HepG2 (cell line): ENCODE measurements at regions not wholly inside any gene's neighbourhood (a gene's known extent, or its start where the extent isn't known, plus 50 kb on each side); places are given as distances from the start of the nearest gene placed in this dataset.

ENCODE experiments used
- ATAC-seq: fragments of 200-7000 bp; cut with Tn5 transposase; 3 replicates; pipeline ENCODE4 v1.9.1; 2020; ENCODE audit warnings: mild to moderate bottlenecking, moderate library complexity
- BruUV-seq: library from RNA; stranded (reverse); fragments of 400-500 nt; replicated peaks from 2 replicates; lab custom pipeline; 2021; lab: Mats Ljungman, UMichigan
- CTCF ChIA-PET: fragments of 300-600 bp; formaldehyde crosslinking; extraction: SDS; loops from one replicate; lab custom pipeline; 2021; ENCODE audit warnings: low total read pairs, inconsistent platforms, low intra/inter-chr PET ratio; lab: Yijun Ruan, JAX
- POLR2A ChIA-PET: fragments of 350-600 bp; sonication (Branson Sonifier 250); formaldehyde crosslinking; loops from one replicate; lab custom pipeline; 2020; ENCODE audit warnings: antibody characterized with exemption, inconsistent platforms; lab: Yijun Ruan, JAX
- DNase-seq: peaks from one replicate; pipeline ENCODE4 v3.0.0-alpha.2; 2015; ENCODE audit warnings: low spot score
- FAIRE-seq: peaks from 3 replicates; lab custom pipeline; 2011; peaks lifted over from hg19 to GRCh38; lab: Jason Lieb, UNC
- H2AFZ ChIP-seq: one replicate; pipeline ENCODE4 v1.6.1; 2011; ENCODE audit warnings: low read length, inconsistent platforms
- H3K27ac ChIP-seq: fragments of 300-600 bp; 3 replicates; pipeline ENCODE4 v1.8.0; 2011; ENCODE audit warnings: mixed run types, mild to moderate bottlenecking, mixed read lengths, low read length, inconsistent platforms; ENCODE audit not compliant: insufficient read depth; ENCODE audit errors: extremely low read length
- H3K27me3 ChIP-seq, 2 experiments: fragments of 200-600 bp in 1 of 2; 2 replicates in 1 of 2; 3 replicates in 1 of 2; pipeline versions ENCODE4 v1.6.0 to v1.8.0; 2011; ENCODE audit warnings: low read length in 2 of 2, mild to moderate bottlenecking in 2 of 2, moderate library complexity in 2 of 2, inconsistent platforms in 1 of 2; ENCODE audit not compliant: insufficient read depth in 2 of 2, control insufficient read depth in 1 of 2
- H3K36me3 ChIP-seq, 2 experiments: fragments of 200-600 bp in 1 of 2; replicated peaks in 1 of 2; 2 replicates in 1 of 2; 3 replicates in 1 of 2; pipeline versions ENCODE4 v1.5.1 to v1.8.0; 2011; ENCODE audit warnings: low read length in 2 of 2, inconsistent platforms in 1 of 2; ENCODE audit not compliant: insufficient read depth in 2 of 2, control insufficient read depth in 1 of 2
- H3K4me1 ChIP-seq: 2 replicates; pipeline ENCODE4 v1.5.1; 2012; ENCODE audit warnings: low read length, inconsistent platforms; ENCODE audit not compliant: insufficient read depth
- H3K4me2 ChIP-seq: 2 replicates; pipeline ENCODE4 v1.6.0; 2011; ENCODE audit warnings: low read depth, low read length, inconsistent platforms
- H3K4me3 ChIP-seq, 3 experiments: fragments of 200-600 bp in 1 of 3; sonication (generic), shearing (Covaris generic) in 1 of 3; replicated peaks in 1 of 3; 2 replicates each; pipeline ENCODE4 v1.5.1; 2011 to 2016; ENCODE audit warnings: low read length in 3 of 3, inconsistent platforms in 2 of 3, low read depth in 2 of 3, mild to moderate bottlenecking in 2 of 3, control low read depth in 1 of 3, mixed read lengths in 1 of 3; ENCODE audit not compliant: insufficient read depth in 1 of 3
- H3K79me2 ChIP-seq: one replicate; pipeline ENCODE4 v1.6.1; 2011; ENCODE audit warnings: low read length, inconsistent platforms; ENCODE audit not compliant: insufficient read depth
- H3K9ac ChIP-seq: 2 replicates; pipeline ENCODE4 v1.6.0; 2011; ENCODE audit warnings: mild to moderate bottlenecking, low read depth, low read length, inconsistent platforms; ENCODE audit not compliant: insufficient read depth
- H3K9me3 ChIP-seq: 2 replicates; pipeline ENCODE4 v1.5.1; 2012; ENCODE audit warnings: mild to moderate bottlenecking, low read length
- H4K20me1 ChIP-seq: 2 replicates; pipeline ENCODE4 v1.6.0; 2011; ENCODE audit warnings: inconsistent platforms, mild to moderate bottlenecking, low read length, moderate library complexity; ENCODE audit not compliant: insufficient read depth
- ARID2 ChIP-seq: sonication (generic); formaldehyde crosslinking; IDR thresholded peaks from 2 replicates; pipeline ENCODE4 v1.8.1; 2022; ENCODE audit warnings: mild to moderate bottlenecking, missing genetic modification reagents, borderline replicate concordance
- EP300 ChIP-seq, 3 experiments: sonication (generic) in 1 of 3; formaldehyde crosslinking in 1 of 3; IDR thresholded peaks; 2 replicates each; pipeline versions ENCODE4 v1.5.1 to v1.6.1; 2011 to 2020; ENCODE audit warnings: low read depth in 2 of 3, low read length in 2 of 3, borderline replicate concordance in 1 of 3, improper control_type of control experiment in 1 of 3, mild to moderate bottlenecking in 1 of 3, missing genetic modification reagents in 1 of 3, moderate library complexity in 1 of 3
- PAF1 ChIP-seq: IDR thresholded peaks from 2 replicates; pipeline ENCODE4 v1.6.1; 2016; ENCODE audit warnings: missing genetic modification reagents, missing compliant biosample characterization
- PHF5A ChIP-seq: IDR thresholded peaks from one replicate; pipeline ENCODE4 v1.6.1; 2018; ENCODE audit warnings: low read depth, missing genetic modification reagents; ENCODE audit not compliant: unreplicated experiment
- PTBP1 ChIP-seq: fragments of 200-400 bp; formaldehyde crosslinking; IDR thresholded peaks from 2 replicates; pipeline ENCODE4 v1.6.1; 2018; ENCODE audit warnings: low read length, low read depth; ENCODE audit not compliant: poor library complexity, severe bottlenecking
- ZNF333 ChIP-seq: sonication (generic); formaldehyde crosslinking; IDR thresholded peaks from 2 replicates; pipeline ENCODE4 v1.4.0; 2020; ENCODE audit warnings: mild to moderate bottlenecking, missing genetic modification reagents, borderline replicate concordance
- ZNF33B ChIP-seq: sonication (generic); formaldehyde crosslinking; IDR thresholded peaks from 2 replicates; pipeline ENCODE4 v1.5.1; 2020; ENCODE audit warnings: mild to moderate bottlenecking, missing genetic modification reagents
- ZNF576 ChIP-seq: sonication (generic); formaldehyde crosslinking; IDR thresholded peaks from 2 replicates; pipeline ENCODE4 v1.4.0; 2020; ENCODE audit warnings: mild to moderate bottlenecking, missing genetic modification reagents
- ZNF660 ChIP-seq: sonication (generic); formaldehyde crosslinking; IDR thresholded peaks from 2 replicates; pipeline ENCODE4 v1.5.1; 2020; ENCODE audit warnings: mild to moderate bottlenecking, low read depth, missing genetic modification reagents, borderline replicate concordance
- ZNF687 ChIP-seq: sonication (generic); formaldehyde crosslinking; IDR thresholded peaks from 2 replicates; pipeline ENCODE4 v1.5.1; 2020; ENCODE audit warnings: mild to moderate bottlenecking, missing genetic modification reagents, moderate library complexity
- ZNF720 ChIP-seq: sonication (generic); formaldehyde crosslinking; IDR thresholded peaks from 2 replicates; pipeline ENCODE4 v1.4.0; 2020; ENCODE audit warnings: missing genetic modification reagents
- WGBS: methylation state at CpG from one replicate; pipeline ENCODE4 v1.1.6; 2017; ENCODE audit warnings: low lambda C conversion rate; 5-methylcytosine and 5-hydroxymethylcytosine counted together
- in situ Hi-C: cut with HindIII; loops from 2 replicates; pipeline ENCODE4 v1.10.0; 2017; ENCODE audit warnings: low pct_unique_long_range_greater_than_20kb; ENCODE audit not compliant: extremely low pct_ligation_motif_present
- intact Hi-C: fragments of 100-400 bp; cut with micrococcal nuclease; formaldehyde crosslinking; loops from one replicate; pipeline ENCODE4 v1.10.0; 2022; ENCODE audit not compliant: unreplicated experiment
- TF ChIP-seq, protein P1 (sequence below): sonication (generic); formaldehyde crosslinking; IDR thresholded peaks from 2 replicates; pipeline ENCODE4; 2020; ENCODE audit warnings: missing genetic modification reagents, mild to moderate bottlenecking, borderline replicate concordance
- TF ChIP-seq, protein P2 (sequence below): IDR thresholded peaks from 2 replicates; pipeline ENCODE4 v1.6.1; 2016

DNA sequence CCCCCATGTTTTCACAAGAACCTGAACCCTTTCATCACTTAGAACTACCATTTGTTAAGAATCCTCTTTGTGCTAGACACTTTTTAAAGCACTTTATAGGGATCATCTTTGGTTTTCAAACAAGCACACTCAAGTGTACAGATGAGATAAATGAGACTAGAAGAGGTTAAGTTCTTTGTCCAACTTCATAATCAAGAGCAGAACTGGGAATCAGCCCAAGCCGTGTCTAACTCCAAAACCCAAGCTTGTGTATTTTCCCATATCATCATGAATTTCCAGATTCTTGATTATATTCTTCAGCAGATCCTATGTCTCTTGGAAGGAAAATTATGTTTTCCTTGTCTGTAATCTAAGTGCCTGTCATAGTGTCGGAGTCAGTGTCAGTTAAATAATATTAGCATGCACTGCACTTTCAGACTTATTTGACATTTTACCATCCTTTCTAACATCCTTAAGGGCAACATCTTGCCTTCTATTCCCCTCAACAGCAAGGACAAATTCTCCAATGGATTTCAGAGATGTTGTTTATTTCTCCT, 123.0 kb upstream of the SETBP1 start (continued):
- no peak for TF ChIP-seq ZNF687 (CRISPR knock-in tag)
- no peak for TF ChIP-seq ZNF720

GRCh38 chr18:44558767-44559166, 121.9 kb upstream of the SETBP1 start:
- Histone ChIP-seq H3K36me3 (no peaks in the 10 kb centered on the region), H3K27me3 (no peaks in the 10 kb centered on the region), H3K9me3 (no peaks in the 10 kb centered on the region), H4K20me1 (no peaks in the 10 kb centered on the region), H3K79me2 (no peaks in the 10 kb centered on the region), H3K27ac (no peak overlapping the region), H3K4me1 (no peaks in the 10 kb centered on the region), H2AFZ (no peak overlapping the region), H3K4me3 (no peak overlapping the region), H3K4me2 (no peak overlapping the region)
- 0% methylated on average over 1 of the region's 1 CpG for WGBS
- no TSS peak for BruUV-seq
- no peak for ATAC-seq
- ChIA-PET POLR2A (no interaction called here), CTCF (no interaction called here)
- intact Hi-C loops = no loop called here
- in situ Hi-C loops = no loop called here
- DNase-seq = no peak
- no peak for FAIRE-seq
- TF ChIP-seq ZNF576 (CRISPR knock-in tag) (no peak), PTBP1 (no peak), ARID2 (CRISPR knock-in tag) (no peak), PAF1 (CRISPR knock-in tag) (no peak), ZNF333 (no peak), ZNF660 (no peak), EP300 (IDR thresholded peaks at IDR 0.05; ENCODE audit: low read depth in 2 of 2, low read length in 2 of 2) (no peak), EP300 (CRISPR knock-in tag; IDR thresholded peaks at IDR 0.05; ENCODE audit: borderline replicate concordance) (no peak), ZNF33B (no peak), PHF5A (CRISPR knock-in tag) (no peak)
- TF ChIP-seq, protein P1, sequence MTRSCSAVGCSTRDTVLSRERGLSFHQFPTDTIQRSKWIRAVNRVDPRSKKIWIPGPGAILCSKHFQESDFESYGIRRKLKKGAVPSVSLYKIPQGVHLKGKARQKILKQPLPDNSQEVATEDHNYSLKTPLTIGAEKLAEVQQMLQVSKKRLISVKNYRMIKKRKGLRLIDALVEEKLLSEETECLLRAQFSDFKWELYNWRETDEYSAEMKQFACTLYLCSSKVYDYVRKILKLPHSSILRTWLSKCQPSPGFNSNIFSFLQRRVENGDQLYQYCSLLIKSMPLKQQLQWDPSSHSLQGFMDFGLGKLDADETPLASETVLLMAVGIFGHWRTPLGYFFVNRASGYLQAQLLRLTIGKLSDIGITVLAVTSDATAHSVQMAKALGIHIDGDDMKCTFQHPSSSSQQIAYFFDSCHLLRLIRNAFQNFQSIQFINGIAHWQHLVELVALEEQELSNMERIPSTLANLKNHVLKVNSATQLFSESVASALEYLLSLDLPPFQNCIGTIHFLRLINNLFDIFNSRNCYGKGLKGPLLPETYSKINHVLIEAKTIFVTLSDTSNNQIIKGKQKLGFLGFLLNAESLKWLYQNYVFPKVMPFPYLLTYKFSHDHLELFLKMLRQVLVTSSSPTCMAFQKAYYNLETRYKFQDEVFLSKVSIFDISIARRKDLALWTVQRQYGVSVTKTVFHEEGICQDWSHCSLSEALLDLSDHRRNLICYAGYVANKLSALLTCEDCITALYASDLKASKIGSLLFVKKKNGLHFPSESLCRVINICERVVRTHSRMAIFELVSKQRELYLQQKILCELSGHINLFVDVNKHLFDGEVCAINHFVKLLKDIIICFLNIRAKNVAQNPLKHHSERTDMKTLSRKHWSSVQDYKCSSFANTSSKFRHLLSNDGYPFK = no peak
- TF ChIP-seq, protein P2, sequence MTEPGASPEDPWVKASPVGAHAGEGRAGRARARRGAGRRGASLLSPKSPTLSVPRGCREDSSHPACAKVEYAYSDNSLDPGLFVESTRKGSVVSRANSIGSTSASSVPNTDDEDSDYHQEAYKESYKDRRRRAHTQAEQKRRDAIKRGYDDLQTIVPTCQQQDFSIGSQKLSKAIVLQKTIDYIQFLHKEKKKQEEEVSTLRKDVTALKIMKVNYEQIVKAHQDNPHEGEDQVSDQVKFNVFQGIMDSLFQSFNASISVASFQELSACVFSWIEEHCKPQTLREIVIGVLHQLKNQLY (CRISPR knock-in tag) = no peak
- TF ChIP-seq, all 625 proteins: peak for 0
- H3K9ac ChIP-seq = no peak overlapping the region
